ENCODE measurements at regions not wholly inside any gene's neighbourhood (a gene's known extent, or its start where the extent isn't known, plus 50 kb on each side); places are given as distances from the start of the nearest gene placed in this dataset.

DNA sequence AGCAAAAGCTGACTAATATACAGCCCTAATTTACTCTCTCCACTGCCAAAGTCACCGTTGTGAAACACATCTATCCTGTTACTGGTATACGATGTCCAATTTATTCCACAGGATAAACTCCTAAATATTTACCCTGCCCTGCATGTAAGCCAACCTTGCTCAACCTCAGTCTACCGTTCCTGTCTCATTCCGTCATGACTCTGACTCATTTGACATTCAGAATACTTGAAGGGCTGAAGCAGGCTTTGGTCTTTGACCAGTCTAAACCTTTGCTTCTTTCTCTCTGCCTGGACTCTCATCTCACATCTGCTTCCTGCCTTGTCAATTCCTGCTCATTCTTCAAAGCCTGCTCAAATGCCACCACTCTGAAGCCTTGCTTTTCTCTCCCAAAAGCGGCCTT is 157.5 kb downstream of the SCP2D1 start:
- DNase-seq (ENCODE audit: low read depth, low spot score) = no peak

DNA sequence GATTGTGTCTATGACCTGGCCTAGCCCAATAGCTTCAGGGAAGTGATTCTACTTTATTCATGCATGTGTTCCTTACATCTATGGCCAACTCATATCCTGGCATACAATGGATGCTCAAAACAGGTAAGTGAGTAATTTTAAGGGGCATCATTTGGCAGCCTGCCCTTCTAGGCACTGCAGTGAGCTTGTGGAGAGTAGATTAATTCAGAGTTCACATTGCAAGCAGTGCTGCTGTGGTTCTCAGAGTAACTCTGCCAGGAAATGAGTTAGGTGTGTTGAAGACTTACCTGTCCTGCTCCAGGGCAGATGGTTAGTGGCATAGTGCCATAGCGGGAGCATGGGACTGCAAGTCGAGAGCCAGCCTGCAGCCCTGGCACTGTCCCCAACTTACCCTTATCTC is 158.0 kb downstream of the SCP2D1 start:
- DNase-seq (ENCODE audit: low read depth, low spot score) = no peak

DNA sequence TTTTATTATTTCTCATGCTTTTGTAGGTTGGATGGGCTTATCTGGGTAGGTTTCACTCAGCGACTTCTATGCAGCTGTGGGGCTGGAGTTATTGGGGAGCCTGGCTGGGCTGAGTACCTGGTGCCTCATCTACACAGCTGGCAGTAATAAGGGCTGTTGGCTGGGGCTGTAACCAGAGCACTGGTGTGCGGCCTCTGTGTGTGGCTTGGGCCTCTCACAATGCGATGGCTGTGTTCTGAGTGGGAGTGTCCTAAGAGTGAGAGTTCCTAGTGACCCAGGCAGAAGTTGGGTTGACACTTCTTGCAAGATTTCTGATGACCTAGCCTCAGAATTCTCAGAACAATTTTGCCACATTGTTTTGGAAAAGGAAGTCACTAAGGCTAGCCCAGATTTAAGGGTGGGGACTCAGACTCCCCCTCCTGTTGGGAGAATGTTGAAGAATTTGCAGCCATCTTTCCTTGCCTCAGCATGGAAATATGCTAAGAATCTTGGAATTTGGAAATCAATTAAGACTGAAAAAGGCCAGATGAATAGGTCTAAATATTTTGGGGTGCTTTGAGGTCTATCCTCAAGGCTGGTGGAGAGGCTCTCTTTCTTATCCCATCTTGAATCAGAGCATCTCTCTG is 158.8 kb downstream of the SCP2D1 start:
- no peak for DNase-seq (ENCODE audit: low read depth, low spot score)

DNA sequence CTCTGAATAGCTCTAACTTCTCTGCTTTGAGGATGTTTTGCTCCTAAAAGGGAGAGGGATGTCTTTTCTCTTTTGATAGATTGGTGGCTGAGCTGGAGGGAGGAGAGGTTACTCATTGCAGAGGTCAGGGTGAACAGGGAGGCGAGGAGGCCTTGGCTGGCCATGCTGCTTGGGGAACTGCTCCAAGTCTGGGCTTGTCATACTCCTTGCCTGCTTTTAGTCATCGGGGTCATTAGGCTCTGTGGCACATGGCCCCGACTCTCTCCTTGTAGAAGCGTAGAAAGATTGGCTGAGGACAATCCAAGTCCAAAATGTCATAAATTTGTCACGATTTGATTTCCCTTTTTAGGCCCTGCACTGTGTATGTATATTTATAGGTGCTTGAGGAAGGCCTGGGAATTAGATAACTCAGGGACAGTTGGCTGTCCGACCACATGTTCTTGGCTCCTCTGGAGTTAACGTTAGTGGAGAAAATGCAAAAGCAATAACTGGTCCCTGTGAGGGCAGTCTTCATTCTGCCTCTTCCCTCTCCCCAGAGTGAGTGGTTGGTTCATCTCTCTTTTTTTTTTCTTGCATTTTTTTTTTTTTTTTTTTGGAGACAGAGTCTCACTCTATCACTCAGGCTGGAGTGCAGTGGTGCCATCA is 160.1 kb downstream of the SCP2D1 start:
- no peak for DNase-seq (ENCODE audit: low read depth, low spot score)

DNA sequence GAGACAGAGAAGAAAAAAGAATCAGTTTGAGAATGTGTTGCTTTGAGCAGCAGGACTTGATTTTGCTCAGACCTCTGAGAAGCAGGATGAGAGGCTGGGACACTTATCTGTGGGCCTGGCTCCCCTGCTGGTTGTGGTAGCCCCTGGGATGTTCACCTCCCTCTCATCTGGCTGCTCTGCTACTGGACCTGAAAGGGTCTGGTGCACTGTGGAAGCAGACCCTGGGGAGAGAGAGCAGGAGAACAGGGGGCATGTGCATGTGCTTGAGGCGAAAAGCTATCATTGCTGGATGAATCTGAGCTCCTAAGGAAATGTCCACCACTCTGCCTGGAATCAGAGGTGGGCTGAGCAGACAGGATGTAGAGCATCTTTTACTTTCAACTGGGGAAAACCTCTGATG is 161.1 kb downstream of the SCP2D1 start:
- no peak for DNase-seq (ENCODE audit: low read depth, low spot score)

DNA sequence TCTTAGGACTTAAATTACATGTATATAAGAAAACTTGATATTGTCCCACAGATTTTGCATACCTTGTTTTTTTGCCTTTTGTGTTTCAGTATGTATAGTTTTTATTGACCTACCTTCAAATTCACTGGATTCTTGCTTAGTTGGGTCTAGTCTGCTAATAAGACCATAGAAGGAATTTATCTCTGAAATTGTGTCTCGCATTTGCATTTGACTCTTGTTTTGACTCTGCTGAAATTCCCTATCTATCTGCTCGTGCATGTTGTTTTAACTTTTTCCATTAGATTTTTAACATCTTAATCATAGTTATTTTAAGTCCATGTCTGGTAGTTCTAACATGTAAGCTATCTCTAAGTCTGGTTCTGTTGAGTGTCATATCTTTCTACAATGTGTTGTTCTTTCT is 163.9 kb downstream of the SCP2D1 start:
- no peak for DNase-seq (ENCODE audit: low read depth, low spot score)

DNA sequence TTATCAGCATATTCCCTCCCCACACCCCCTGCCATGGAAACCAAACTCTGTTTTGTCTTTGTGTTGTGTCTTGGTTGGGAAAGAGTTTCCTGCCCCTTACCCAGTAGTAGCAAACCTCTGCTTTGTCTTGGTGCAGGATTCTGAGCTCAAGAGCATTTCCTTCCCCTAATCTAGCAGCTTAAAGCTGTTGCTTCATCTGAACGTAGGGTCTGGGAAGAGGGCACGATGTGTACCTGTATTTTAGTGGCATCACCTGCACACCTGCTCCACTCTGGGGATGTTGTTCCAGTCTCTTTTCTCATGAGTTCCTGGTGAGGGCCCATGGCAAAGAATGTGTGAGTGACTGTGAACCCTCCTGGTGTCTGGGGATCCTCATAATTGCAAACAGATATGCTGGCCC is 164.7 kb downstream of the SCP2D1 start:
- DNase-seq (ENCODE audit: low read depth, low spot score) = no peak

DNA sequence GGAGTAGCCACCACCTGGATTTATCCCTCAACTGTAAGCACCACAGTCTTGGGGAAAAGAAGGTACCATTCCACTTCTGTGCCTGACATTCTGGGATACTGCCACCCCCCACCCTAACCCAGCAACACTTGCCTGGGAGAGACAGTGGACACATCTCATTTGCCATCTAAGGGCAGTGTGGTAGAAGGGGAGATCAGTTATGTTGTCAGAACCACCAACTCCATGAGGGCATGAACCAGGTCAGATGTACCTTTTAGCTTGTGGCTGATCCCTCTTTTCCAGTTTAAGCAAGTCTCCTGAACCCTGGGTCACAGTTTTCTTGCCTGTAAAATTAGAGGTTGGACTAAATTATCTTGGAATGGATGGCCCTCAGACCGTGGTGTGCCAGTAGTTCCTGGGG is 165.5 kb downstream of the SCP2D1 start:
- DNase-seq (ENCODE audit: low read depth, low spot score) = no peak

DNA sequence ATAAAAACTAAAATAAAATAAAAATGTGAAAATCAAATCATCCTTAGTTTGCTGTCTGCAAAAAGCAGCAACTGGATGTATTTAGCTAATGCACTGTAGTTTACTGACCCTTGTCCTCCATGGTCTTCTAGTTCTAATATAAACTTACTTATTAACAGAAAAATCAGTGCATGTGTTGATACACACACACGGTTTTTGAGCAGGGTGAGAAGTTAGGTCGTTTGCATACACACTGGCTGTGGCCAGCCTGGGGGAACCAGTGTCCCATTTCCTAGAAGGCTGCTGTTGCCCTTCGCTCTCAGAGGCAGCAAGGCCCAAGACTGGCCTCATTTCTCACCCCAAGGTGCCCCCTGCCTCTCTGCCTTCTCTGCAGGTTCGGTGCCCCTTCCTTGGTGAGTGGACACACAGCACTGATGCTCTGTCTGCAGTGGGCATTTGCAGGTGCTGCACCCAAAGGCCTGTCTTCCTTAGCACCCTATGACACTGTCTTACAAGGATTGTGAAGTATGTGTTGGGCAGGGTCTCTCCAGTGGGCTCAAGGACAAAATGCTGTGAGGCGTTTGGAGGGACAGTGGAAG is 168.5 kb downstream of the SCP2D1 start:
- no peak for DNase-seq (ENCODE audit: low read depth, low spot score)

DNA sequence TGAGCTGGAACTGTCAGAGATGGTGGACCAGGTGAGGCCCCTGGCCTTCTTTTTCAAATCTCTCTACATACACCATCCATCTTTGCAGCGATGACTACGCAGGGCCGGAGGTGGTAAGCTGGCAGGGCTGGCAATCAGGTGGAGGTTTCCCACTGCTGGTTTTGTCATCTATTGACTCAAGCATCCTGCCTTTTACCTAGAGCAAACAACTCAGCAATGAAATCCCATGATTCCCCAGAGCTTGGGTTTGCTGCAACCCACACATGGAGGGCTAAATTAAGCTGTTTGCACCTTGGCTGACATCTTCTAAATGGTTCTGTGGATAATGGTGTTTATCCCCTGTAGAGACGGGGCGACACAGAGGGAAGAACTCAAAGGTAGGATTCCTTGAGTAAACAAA is 170.2 kb downstream of the SCP2D1 start:
- no peak for DNase-seq (ENCODE audit: low read depth, low spot score)

DNA sequence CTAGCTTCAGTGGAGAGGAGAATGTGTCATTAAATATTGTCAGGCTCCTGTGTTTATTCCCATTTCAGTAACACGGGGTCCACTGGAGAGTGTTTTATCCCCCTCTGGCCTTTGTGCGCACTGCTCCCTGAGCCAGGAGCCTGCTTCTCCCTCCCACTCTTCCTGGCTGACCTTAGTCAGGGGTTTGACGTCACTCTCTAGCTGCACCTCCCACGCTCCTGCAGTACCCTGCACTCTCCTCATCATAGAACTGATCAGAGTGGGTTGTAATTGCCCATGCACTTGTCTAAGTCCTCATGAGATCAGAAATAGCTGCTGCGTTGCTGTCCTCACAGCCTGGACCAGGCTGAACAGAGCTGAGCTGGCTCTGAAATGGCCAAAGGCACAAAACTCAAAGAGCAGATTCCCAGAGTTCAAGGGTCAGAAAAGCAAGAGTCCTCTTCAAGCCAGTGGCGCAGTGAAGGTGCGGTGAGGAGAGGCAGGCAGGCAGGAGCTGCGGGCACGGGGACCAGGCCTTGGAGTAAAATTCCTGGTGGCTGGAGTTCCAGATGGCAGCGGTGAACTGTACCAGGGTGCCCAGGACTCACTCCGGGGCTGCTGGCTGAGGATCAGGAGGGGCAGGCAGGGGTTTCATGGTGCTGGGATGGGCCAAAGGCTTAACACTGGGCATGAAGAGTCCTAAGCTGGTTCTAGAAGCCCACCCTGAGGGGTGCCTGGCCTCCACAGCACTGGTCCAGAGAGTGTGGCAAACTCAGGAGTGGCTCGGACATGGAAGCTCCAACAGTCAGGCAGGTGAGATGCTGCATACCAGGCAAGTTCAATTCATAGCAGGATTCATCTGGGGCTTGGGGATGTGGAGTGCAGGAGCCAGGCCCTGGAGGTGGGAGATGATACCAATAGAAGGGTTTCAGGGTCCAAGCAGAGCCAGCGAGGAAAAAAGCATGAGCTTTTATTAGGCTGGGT is 170.9 kb downstream of the SCP2D1 start:
- no peak for DNase-seq (ENCODE audit: low read depth, low spot score)

DNA sequence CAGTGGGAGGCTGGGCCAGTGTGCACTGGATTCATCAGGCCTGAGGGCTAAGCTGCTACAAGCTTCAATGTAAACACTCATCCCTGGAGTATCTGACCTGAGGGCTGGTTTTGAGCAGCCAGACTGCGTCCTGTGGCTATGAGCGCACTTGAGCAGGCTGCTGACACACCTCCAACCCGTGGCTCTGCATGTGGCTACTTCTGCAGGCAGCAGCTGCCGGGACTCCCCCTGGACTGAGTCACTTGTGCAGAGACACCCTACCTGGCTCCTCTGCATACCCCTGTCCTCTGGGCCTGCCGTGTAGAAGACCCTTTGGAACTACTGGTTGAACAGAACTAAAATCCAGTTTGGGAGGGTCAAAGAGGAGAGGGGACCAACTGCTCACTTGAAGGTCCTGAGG is 172.0 kb downstream of the SCP2D1 start:
- peak; percentile 13 for DNase-seq (ENCODE audit: low read depth, low spot score)

DNA sequence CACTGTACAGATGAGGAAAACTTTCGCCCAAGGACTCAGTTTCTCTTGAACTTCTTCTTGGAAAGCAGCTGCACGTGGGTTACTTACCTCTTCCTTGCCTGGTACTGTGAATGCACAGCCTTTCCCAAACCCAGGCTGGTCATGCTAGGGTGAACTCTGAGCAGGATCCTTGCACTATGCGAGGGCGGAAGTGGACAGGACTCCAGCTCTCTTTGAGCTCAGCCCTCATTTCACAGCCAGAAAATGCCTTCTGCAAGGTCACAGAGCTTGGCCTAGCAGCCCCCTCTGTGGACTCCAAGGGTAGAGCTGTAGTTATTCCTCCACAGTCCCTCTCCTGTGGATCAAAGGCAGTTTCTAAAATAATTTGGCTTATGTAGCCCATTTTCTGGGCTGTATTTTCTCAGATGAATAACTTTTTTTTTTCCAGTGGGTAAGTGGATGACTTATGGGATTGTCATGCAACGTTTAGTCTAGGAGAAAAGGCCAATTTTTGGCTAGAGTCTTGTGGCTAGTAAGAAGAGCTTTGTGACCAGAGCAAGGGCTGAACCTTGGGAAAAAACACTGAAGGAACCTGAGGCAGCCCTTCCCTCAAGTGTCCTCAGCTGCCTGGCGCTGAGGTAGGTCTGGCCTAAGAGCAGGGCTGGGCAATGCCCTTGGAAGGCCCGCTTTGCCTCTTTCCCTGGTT is 172.7 kb downstream of the SCP2D1 start:
- no peak for DNase-seq (ENCODE audit: low read depth, low spot score)

DNA sequence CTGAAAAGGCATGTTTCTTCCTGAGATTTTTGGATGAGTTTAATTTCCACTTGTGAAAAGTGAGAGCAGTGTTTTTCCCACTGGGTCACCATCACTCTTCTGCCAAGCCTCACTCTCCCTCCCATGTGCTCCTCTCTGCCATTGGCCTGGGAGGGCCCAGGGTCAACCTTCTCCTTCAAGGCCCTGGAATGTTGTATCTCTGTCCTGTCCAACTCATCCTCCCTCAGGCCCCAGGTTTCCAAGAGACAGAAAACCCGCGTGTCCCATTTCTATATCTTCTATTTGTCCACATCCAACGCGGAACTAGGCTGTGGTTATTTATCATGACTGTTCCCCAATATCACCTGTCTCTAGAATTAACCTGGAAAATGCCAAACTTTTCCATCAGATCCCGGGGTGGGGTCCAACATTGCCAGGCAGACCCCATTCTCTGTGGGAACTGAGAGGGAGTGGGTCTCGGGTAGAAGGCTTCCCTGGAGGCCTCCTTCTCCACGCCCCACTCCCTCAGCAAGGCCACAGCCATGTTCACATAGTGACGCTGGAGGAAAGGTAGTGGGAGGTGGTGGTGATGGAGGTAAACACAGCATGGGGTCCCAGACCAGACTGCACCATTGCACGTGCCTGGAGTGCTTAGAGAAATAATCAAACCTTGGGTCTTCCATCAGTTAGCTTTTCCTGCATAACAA is 173.5 kb downstream of the SCP2D1 start:
- DNase-seq (ENCODE audit: low read depth, low spot score) = no peak

DNA sequence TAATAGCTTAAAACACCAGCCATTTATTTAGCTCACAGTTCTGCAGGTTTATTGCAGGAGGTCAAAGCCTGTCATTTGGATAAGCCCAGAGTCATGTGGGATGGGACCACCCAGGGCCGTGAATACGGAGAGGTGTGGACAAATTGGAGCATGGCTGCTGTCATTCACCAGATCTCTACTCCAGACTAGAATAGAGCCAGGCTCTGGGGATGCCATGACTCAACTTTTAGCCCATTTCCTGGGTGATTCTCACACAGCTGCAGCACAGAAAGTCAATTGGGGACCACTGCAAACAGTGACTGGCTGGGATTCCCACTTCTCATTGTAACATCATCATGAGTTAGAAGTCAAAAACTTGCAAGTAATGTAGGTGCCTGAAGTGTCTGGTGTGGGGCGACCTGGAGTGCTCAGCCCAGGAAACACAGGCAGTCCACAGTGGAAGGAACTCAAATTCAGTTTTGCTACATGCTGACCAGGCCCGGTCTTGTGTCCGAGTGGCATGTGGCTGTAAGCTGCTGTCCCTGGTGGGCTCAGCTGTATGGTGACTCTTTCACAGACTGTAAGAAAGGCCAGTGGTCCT is 174.3 kb downstream of the SCP2D1 start:
- no peak for DNase-seq (ENCODE audit: low read depth, low spot score)

DNA sequence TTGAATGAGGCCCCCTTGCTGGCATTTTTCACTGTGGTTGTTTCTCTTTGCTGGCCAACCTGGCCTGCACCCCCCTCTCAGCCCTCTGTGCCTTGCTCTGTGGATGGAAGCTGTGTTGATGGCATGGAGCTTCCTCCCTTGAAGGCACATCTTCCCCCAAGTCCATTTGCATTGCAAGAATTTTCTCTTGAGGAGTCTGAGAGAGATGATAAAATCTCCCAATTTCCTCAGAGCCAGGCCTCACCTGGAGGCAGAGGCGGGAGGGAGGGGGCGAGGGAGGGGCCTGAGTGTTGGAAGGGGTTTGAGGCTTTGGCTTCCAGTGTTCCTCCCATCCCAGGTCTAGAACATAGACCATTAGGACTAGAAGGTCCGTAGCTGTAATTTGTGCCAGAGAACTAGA is 175.1 kb downstream of the SCP2D1 start:
- peak; percentile 20 for DNase-seq (ENCODE audit: low read depth, low spot score)

DNA sequence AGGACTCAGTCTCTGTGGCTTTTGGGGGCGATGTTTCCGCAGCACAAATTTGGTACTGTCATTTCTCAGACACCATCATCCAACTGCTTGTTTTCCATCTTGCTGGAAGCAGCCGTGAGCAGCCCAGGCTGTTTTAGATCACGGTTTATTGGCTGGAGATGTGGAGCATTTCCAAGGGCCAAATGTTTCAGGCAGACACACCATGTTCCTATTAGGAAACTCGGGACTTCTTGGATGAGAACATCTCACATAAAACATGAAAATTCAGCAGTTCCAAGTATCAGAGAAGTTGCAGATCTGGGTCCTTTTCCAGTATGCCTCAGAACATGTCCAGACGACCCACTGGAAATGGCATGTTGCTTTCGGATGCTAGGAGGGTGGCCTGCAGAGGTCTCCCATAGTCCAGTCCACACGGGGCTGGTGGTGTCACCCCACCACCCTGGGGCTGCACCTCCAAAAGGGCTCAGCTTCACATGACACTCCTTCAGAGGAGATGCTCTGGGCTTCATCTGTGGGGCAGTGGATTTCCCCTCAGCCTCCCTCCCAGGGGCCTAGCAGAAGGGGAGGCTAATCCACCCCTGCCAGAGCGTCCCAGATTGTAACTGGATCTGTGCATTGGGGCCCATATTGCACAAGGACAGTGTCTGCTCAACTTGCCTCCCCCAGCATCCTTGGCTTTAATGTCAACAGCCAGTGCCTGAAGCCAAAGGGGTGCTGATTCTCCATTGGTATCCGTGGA is 176.3 kb downstream of the SCP2D1 start:
- no peak for DNase-seq (ENCODE audit: low read depth, low spot score)

DNA sequence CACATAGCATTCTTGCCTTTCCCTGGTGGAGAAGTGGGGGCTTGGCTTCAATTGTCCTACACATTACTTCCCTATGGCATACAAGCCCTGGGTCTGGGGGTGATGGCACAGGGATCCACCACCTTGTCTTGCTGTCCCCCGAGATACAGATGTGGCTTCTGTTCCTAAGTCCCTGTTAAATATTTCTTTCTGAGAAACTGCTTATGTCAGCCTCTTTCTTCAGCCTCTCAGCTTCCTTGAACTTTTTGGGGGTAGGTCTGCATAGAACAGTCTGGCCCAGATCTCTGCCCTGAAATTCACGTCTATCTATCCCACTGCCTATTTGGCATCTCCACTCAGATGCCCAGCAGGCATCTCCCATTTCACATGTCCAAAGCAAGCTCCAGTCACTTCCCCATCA is 177.4 kb downstream of the SCP2D1 start:
- DNase-seq (ENCODE audit: low read depth, low spot score) = no peak

DNA sequence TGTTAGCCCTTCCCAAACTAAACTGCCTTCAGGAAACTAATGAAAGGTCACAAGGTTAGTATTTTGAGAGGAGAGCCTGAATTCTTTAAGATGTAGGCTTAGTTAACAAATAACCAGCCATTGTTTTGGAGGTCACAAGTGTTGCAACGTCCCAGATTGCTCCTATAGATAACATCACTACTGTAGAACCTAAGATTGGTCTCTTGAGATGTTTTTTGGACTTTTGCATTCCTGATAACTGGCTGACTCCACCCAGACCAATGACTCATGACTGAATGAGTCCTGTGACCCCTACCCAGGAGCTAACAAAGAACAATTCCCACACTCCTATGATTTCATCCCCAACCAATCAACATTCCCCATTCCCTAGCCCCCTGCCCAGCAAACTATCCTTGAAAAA is 178.8 kb downstream of the SCP2D1 start:
- no peak for DNase-seq (ENCODE audit: low read depth, low spot score)

DNA sequence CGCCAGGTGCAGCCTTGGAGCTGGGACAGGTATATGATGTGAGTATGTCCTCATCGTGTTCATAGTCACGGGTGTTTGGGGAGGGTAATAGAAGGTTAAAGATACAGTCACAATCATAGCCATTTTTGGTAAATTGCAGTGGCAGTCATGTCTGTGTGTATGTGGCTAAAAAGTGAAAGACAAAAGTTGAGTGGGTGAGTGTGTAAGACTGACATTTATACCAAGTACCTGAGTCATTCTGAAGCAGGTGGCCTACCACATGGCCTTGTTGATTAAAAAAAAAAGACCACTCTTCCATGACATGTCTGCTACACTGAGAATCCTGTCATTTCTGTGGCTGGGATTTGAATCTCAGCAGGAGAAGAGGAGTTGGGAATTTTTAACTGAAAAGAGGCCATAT is 181.9 kb downstream of the SCP2D1 start:
- no peak for DNase-seq (ENCODE audit: low read depth, low spot score)

Data from ELF-1 (cell line).